IMR-90 (cell line): ENCODE measurements at regions not wholly inside any gene's neighbourhood (a gene's known extent, or its start where the extent isn't known, plus 50 kb on each side); places are given as distances from the start of the nearest gene placed in this dataset.

Experiments
- ATAC-seq: fragments of 200-7000 bp; cut with Tn5 transposase; 2 replicates; pipeline ENCODE4 v1.9.1; 2020; ENCODE audit warnings: low read depth, mild to moderate bottlenecking, moderate library complexity
- BruUV-seq: library from RNA; stranded (reverse); fragments of 400-500 nt; replicated peaks from 2 replicates; lab custom pipeline; 2021; lab: Mats Ljungman, UMichigan
- CTCF ChIA-PET: fragments of 300-600 bp; formaldehyde crosslinking; extraction: SDS; loops from one replicate; lab custom pipeline; 2021; ENCODE audit warnings: antibody characterized with exemption; lab: Yijun Ruan, JAX
- POLR2A ChIA-PET: fragments of 300-600 bp; sonication (Branson Sonifier 250); formaldehyde crosslinking; loops from one replicate; lab custom pipeline; 2022; ENCODE audit warnings: antibody characterized with exemption; ENCODE audit not compliant: unreplicated experiment; lab: Charles Lee
- DNase-seq: peaks from one replicate; pipeline ENCODE4 v3.0.0; 2013
- H2AFZ ChIP-seq: replicated peaks from 2 replicates; pipeline ENCODE3; 2013; ENCODE audit warnings: low read length, mild to moderate bottlenecking; ENCODE audit not compliant: poor library complexity
- H2AK5ac ChIP-seq: 2 replicates; pipeline ENCODE4 v1.6.1; 2013; ENCODE audit warnings: low read depth, low read length, inconsistent platforms
- H2AK9ac ChIP-seq: replicated peaks from 2 replicates; pipeline ENCODE3; 2013; ENCODE audit warnings: mild to moderate bottlenecking, low read depth, low read length, moderate library complexity; ENCODE audit not compliant: poor library complexity
- H2BK120ac ChIP-seq: 2 replicates; pipeline ENCODE4 v1.6.1; 2013; ENCODE audit warnings: low read depth, low read length, inconsistent platforms
- H2BK15ac ChIP-seq: 3 replicates; pipeline ENCODE4 v1.6.1; 2013; ENCODE audit warnings: low read depth, low read length, inconsistent platforms
- H2BK20ac ChIP-seq: 2 replicates; pipeline ENCODE4 v1.6.1; 2013; ENCODE audit warnings: low read depth, mild to moderate bottlenecking, inconsistent platforms, low read length, moderate library complexity
- H2BK5ac ChIP-seq: 2 replicates; pipeline ENCODE4 v1.6.1; 2013; ENCODE audit warnings: mild to moderate bottlenecking, low read depth, low read length, inconsistent platforms; ENCODE audit not compliant: poor library complexity, severe bottlenecking
- H3K14ac ChIP-seq: replicated peaks from 2 replicates; pipeline ENCODE4 v1.6.1; 2013; ENCODE audit warnings: low read depth, low read length, inconsistent platforms
- H3K18ac ChIP-seq: 2 replicates; pipeline ENCODE4 v1.6.1; 2013; ENCODE audit warnings: low read depth, low read length, control low read depth
- H3K23ac ChIP-seq: 2 replicates; pipeline ENCODE4 v1.6.1; 2013; ENCODE audit warnings: low read depth, low read length, inconsistent platforms
- H3K27ac ChIP-seq: 2 replicates; pipeline ENCODE4 v1.5.1; 2013; ENCODE audit warnings: mild to moderate bottlenecking, control low read depth, low read length; ENCODE audit not compliant: insufficient read depth
- H3K27me3 ChIP-seq: 2 replicates; pipeline ENCODE4 v1.6.1; 2013; ENCODE audit warnings: low read length; ENCODE audit not compliant: control insufficient read depth, insufficient read depth
- H3K36me3 ChIP-seq: 2 replicates; pipeline ENCODE4 v1.6.1; 2013; ENCODE audit warnings: low read length, mixed read lengths; ENCODE audit not compliant: control insufficient read depth, insufficient read depth
- H3K4ac ChIP-seq: 2 replicates; pipeline ENCODE4 v1.6.1; 2013; ENCODE audit warnings: low read depth, low read length, inconsistent platforms
- H3K4me1 ChIP-seq: 2 replicates; pipeline ENCODE4 v1.6.1; 2013; ENCODE audit warnings: low read length, mixed read lengths; ENCODE audit not compliant: control insufficient read depth, insufficient read depth
- H3K4me2 ChIP-seq: 2 replicates; pipeline ENCODE4 v1.6.1; 2013; ENCODE audit warnings: low read depth, mild to moderate bottlenecking, control low read depth, low read length, moderate library complexity
- H3K4me3 ChIP-seq: 2 replicates; pipeline ENCODE4 v1.5.1; 2013; ENCODE audit warnings: low read depth, mild to moderate bottlenecking, control low read depth, low read length, moderate library complexity; ENCODE audit not compliant: insufficient read depth
- H3K56ac ChIP-seq: 2 replicates; pipeline ENCODE4 v1.6.1; 2013; ENCODE audit warnings: low read length, inconsistent platforms; ENCODE audit not compliant: insufficient read depth; ENCODE audit errors: extremely low read depth
- H3K79me1 ChIP-seq, 2 experiments: 2 replicates each; pipeline ENCODE4 v1.6.1; 2013; ENCODE audit warnings: low read length in 2 of 2, inconsistent platforms in 1 of 2, low read depth in 1 of 2
- H3K9ac ChIP-seq: 2 replicates; pipeline ENCODE4 v1.6.1; 2013; ENCODE audit warnings: low read depth, low read length, control low read depth
- H3K9me1 ChIP-seq: 2 replicates; pipeline ENCODE4 v1.6.1; 2013; ENCODE audit warnings: low read length, inconsistent platforms; ENCODE audit not compliant: insufficient read depth
- H3K9me3 ChIP-seq: 2 replicates; pipeline ENCODE4 v1.6.1; 2013; ENCODE audit warnings: low read length; ENCODE audit not compliant: control insufficient read depth, insufficient read depth
- H4K20me1 ChIP-seq: 2 replicates; pipeline ENCODE4 v1.6.1; 2013; ENCODE audit warnings: low read length, inconsistent platforms; ENCODE audit not compliant: insufficient read depth
- H4K5ac ChIP-seq: 2 replicates; pipeline ENCODE4 v1.6.1; 2013; ENCODE audit warnings: mild to moderate bottlenecking, low read depth, low read length, control low read depth
- H4K8ac ChIP-seq, 2 experiments: 2 replicates each; pipeline ENCODE4 v1.6.1; 2013; ENCODE audit warnings: low read depth in 2 of 2, low read length in 2 of 2, control low read depth in 1 of 2, inconsistent platforms in 1 of 2
- H4K91ac ChIP-seq: 2 replicates; pipeline ENCODE4 v1.6.1; 2013; ENCODE audit warnings: low read depth, low read length, inconsistent platforms; ENCODE audit not compliant: insufficient read depth
- BHLHE40 ChIP-seq: fragments of 150-350 bp; IDR thresholded peaks from 2 replicates; pipeline ENCODE4 v1.6.1; 2016; ENCODE audit warnings: mild to moderate bottlenecking, low read depth, low read length
- CEBPB ChIP-seq: IDR thresholded peaks from 2 replicates; pipeline ENCODE4 v1.6.1; 2012; ENCODE audit warnings: low read depth, low read length, improper control_type of control experiment
- CHD1 ChIP-seq: IDR thresholded peaks from 2 replicates; pipeline ENCODE4 v1.6.1; 2012; ENCODE audit warnings: low read depth, low read length, improper control_type of control experiment
- CTCF ChIP-seq: conservative IDR thresholded peaks from 2 replicates; pipeline ENCODE4 v1.5.1; 2012; ENCODE audit warnings: mild to moderate bottlenecking, low read depth, low read length, improper control_type of control experiment
- FOS ChIP-seq: fragments of 150-350 bp; IDR thresholded peaks from 2 replicates; pipeline ENCODE4 v1.6.1; 2016; ENCODE audit warnings: low read depth, low read length
- MAFK ChIP-seq: IDR thresholded peaks from 2 replicates; pipeline ENCODE4 v1.6.1; 2012; ENCODE audit warnings: low read depth, low read length, improper control_type of control experiment
- MXI1 ChIP-seq: IDR thresholded peaks from 2 replicates; pipeline ENCODE4 v1.6.1; 2012; ENCODE audit warnings: low read depth, mild to moderate bottlenecking, low read length, moderate library complexity, borderline replicate concordance
- NFE2L2 ChIP-seq: fragments of 150-350 bp; IDR thresholded peaks from 2 replicates; pipeline ENCODE4 v1.6.1; 2016; ENCODE audit warnings: low read depth, mild to moderate bottlenecking, low read length
- POLR2A ChIP-seq: IDR thresholded peaks from 2 replicates; pipeline ENCODE4 v1.6.1; 2012; ENCODE audit warnings: mild to moderate bottlenecking, low read depth, low read length
- RCOR1 ChIP-seq: IDR thresholded peaks from 2 replicates; pipeline ENCODE4 v1.6.1; 2012; ENCODE audit warnings: mild to moderate bottlenecking, low read length, improper control_type of control experiment; ENCODE audit not compliant: insufficient replicate concordance
- RFX5 ChIP-seq: IDR thresholded peaks from 2 replicates; pipeline ENCODE4 v1.8.0; 2012; ENCODE audit warnings: low read depth, mild to moderate bottlenecking, low read length, moderate library complexity
- SMC3 ChIP-seq: fragments of 150-350 bp; IDR thresholded peaks from 2 replicates; pipeline ENCODE4 v1.6.1; 2016; ENCODE audit warnings: low read depth, mild to moderate bottlenecking, antibody characterized with exemption, low read length, moderate library complexity
- WGBS, 2 experiments: methylation state at CpG; one replicate each; pipeline versions ENCODE4 v1.1.5 to v1.1.7; 2013; ENCODE audit warnings: missing lambda C conversion rate in 2 of 2; ENCODE audit not compliant: insufficient read length in 1 of 2; ENCODE audit errors: extremely low coverage in 2 of 2; 5-methylcytosine and 5-hydroxymethylcytosine counted together
- dilution Hi-C: fragments of 300-500 bp; cut with HindIII; formaldehyde crosslinking; loops from one replicate; pipeline ENCODE4 v1.14.3; 2018; ENCODE audit warnings: low sequenced_read_pairs; ENCODE audit not compliant: unreplicated experiment
- in situ Hi-C: fragments of 300-500 bp; cut with MboI; formaldehyde crosslinking; loops from 3 replicates; pipeline ENCODE4 v1.14.3; 2019; ENCODE audit warnings: low sequenced_read_pairs, inconsistent platforms, mixed read lengths
- intact Hi-C: fragments of 100-400 bp; cut with micrococcal nuclease; formaldehyde crosslinking; loops from 2 replicates; pipeline ENCODE4 v1.10.0; 2022
- TF ChIP-seq, protein P1 (sequence below): fragments of 150-350 bp; IDR thresholded peaks from 2 replicates; pipeline ENCODE4 v1.6.1; 2016; ENCODE audit warnings: low read depth, mild to moderate bottlenecking, low read length, moderate library complexity, borderline replicate concordance
- TF ChIP-seq, protein P2 (sequence below): fragments of 150-350 bp; IDR thresholded peaks from 2 replicates; pipeline ENCODE4 v1.6.1; 2017; ENCODE audit warnings: mild to moderate bottlenecking, antibody characterized with exemption, low read length, low read depth

GRCh38 chr12:92492995-92493394 lies 209.8 kb upstream of the PLEKHG7 start:
- Histone ChIP-seq H3K9ac (no peak overlapping the region), H2AFZ (no peak overlapping the region), H3K4ac (no peak overlapping the region), H3K23ac (no peak overlapping the region), H4K8ac (no peak overlapping the region), H2BK20ac (no peak overlapping the region), H3K4me2 (no peak overlapping the region), H4K5ac (no peak overlapping the region), H2BK15ac (no peak overlapping the region), H4K91ac (no peak overlapping the region), H3K4me3 (no peak overlapping the region), H3K4me1 (no peaks in the 10 kb centered on the region), H3K56ac (no peak overlapping the region), H3K9me3 (no peaks in the 10 kb centered on the region), H3K18ac (no peak overlapping the region), H3K36me3 (no peaks in the 10 kb centered on the region), H3K79me1 (no peaks in the 10 kb centered on the region), H3K14ac (no peak overlapping the region), H3K27ac (no peak overlapping the region), H4K20me1 (no peaks in the 10 kb centered on the region), H2AK5ac (no peak overlapping the region), H3K9me1 (no peaks in the 10 kb centered on the region), H2BK5ac (no peak overlapping the region), H2AK9ac (no peak overlapping the region), H3K27me3 (no peaks in the 10 kb centered on the region), H2BK120ac (no peak overlapping the region)
- BruUV-seq, result no TSS peak
- no CpG with 5 or more reads among the region's 2 CpGs for WGBS, 2 experiments
- TF ChIP-seq, protein P1, sequence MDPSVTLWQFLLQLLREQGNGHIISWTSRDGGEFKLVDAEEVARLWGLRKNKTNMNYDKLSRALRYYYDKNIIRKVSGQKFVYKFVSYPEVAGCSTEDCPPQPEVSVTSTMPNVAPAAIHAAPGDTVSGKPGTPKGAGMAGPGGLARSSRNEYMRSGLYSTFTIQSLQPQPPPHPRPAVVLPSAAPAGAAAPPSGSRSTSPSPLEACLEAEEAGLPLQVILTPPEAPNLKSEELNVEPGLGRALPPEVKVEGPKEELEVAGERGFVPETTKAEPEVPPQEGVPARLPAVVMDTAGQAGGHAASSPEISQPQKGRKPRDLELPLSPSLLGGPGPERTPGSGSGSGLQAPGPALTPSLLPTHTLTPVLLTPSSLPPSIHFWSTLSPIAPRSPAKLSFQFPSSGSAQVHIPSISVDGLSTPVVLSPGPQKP, result no peak
- TF ChIP-seq BHLHE40, result no peak
- no peak for TF ChIP-seq RFX5
- TF ChIP-seq, protein P2, sequence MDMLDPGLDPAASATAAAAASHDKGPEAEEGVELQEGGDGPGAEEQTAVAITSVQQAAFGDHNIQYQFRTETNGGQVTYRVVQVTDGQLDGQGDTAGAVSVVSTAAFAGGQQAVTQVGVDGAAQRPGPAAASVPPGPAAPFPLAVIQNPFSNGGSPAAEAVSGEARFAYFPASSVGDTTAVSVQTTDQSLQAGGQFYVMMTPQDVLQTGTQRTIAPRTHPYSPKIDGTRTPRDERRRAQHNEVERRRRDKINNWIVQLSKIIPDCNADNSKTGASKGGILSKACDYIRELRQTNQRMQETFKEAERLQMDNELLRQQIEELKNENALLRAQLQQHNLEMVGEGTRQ, result no peak
- TF ChIP-seq CTCF, result no peak
- no peak for TF ChIP-seq RCOR1
- TF ChIP-seq MXI1, result no peak
- no peak for TF ChIP-seq CHD1
- no peak for TF ChIP-seq FOS
- no peak for TF ChIP-seq NFE2L2
- no peak for TF ChIP-seq CEBPB
- no peak for TF ChIP-seq SMC3
- TF ChIP-seq POLR2A, result no peak
- no peak for TF ChIP-seq MAFK
- POLR2A ChIA-PET, result no interaction called here
- dilution Hi-C loops (no loop called here), in situ Hi-C loops (no loop called here), intact Hi-C loops (no loop called here)
- ATAC-seq (no peak), DNase-seq (no peak)
- CTCF ChIA-PET, result interaction anchor here (0.9 kb wide), 1 partner anchor 13 kb away, joined by 3 read pairs; no protein-coding TSS in a partner anchor
